GM10266 (cell line): ENCODE measurements at regions not wholly inside any gene's neighbourhood (a gene's known extent, or its start where the extent isn't known, plus 50 kb on each side); places are given as distances from the start of the nearest gene placed in this dataset.

Experiments used
- DNase-seq: peaks from one replicate; pipeline ENCODE4 v3.0.0; 2012; ENCODE audit errors: extremely low spot score
- CTCF ChIP-seq: IDR thresholded peaks from 2 replicates; pipeline ENCODE4 v1.5.1; 2012; ENCODE audit warnings: mild to moderate bottlenecking, low read depth; ENCODE audit not compliant: control insufficient read depth, insufficient read depth; ENCODE audit errors: missing control alignments

- no peak for DNase-seq
- no peak for TF ChIP-seq CTCF
These were observed 158.5 kb downstream of the JCAD start for GRCh38 chr10:29900865-29901264.

DNA sequence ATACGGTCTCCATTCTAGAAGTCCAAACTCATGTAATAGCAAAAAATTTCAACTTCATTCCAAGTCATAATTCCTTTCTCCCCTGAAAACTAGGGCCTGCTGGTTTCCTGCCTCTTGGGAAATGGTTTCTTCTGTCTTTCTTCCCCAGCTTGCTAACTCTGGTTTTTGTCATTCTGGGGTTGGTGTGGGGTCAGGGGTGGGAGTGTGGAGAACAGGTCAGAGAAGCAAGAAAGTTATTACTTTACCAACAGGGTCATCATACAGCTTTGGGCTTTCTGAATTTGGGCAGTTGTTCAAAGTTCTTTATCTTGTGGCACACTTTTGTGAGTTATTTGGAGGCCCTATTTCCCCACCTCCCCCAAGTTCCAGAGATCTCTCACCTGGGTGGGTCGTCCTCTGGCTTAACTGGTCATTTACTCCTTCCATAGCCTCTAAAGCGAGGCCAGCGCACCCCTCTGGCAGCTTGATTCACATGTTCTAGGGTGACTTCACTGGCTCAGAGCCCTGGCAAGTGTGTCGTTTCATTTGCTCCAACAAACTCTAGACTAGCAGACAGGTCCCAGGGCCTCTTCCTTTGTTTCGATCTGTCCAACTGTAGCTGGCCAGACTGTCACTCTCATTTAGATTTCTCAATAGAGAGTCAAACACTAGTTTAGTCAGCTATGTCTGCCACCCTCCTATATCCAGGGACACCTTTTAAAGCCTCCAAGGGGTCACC, 161.2 kb downstream of the JCAD start:
- no peak for TF ChIP-seq CTCF
- no peak for DNase-seq

DNA sequence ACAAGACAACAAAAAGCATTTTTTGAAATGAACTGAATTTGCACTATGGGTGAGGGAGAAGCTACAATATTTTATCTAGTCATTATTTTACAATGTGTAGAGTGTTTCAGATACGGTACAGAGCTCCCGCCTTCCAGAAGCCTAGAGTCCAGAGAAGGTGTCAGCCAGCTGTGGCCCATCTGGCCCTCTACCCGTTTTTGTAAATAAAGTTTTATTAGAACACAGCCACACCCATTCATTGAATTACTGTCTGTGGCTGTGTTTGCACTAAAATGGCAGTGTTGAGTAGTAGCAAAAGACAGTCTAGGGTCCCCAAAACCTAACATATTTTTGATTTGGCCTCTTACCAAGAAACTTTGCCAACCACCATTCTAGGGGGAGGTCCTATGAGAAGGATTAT, 162.0 kb downstream of the JCAD start:
- DNase-seq: no peak
- TF ChIP-seq CTCF: no peak

GRCh38 chr10:29896053-29896452, 163.3 kb downstream of the JCAD start:
- no peak for TF ChIP-seq CTCF
- no peak for DNase-seq

DNA sequence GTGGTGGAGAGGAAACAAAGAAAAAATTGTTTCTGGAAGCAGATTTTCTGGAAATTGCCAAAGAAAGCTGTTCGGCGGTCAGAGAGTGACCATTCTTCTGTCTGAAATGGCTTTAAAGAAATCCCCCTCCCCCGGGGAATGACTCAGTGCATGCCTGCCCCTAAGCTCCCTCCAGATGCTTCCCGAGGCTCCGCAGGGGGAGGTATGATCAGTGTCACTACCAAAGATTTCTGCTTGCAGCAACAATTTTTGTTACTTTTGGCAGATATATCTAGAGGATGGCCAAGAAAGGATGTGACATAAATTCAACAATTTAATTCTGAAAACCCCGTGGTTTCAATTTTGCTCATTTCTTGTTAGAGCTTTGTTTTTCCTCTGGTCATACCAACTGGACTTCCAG, 163.9 kb downstream of the JCAD start:
- no peak for DNase-seq
- TF ChIP-seq CTCF: no peak

- DNase-seq: no peak
- TF ChIP-seq CTCF: no peak
These were observed 171.1 kb downstream of the JCAD start for GRCh38 chr10:29888321-29888720.

- TF ChIP-seq CTCF: no peak
- DNase-seq: no peak
These were observed 173.1 kb downstream of the JCAD start for GRCh38 chr10:29886299-29886698.
